ENCODE measurements at regions not wholly inside any gene's neighbourhood (a gene's known extent, or its start where the extent isn't known, plus 50 kb on each side); places are given as distances from the start of the nearest gene placed in this dataset.

- H3K36me3 ChIP-seq (replicated peaks; ENCODE audit: insufficient read depth, low read depth): no peaks in the 10 kb centered on the region
- no peaks in the 10 kb centered on the region for H3K9me2 ChIP-seq (replicated peaks; ENCODE audit: insufficient read depth)
- H4K20me1 ChIP-seq (ENCODE audit: insufficient read depth, poor library complexity, severe bottlenecking): no peaks in the 10 kb centered on the region
- H3K79me2 ChIP-seq: no peaks in the 10 kb centered on the region
- H3K27me3 ChIP-seq: no peaks in the 10 kb centered on the region
- H3K27ac ChIP-seq: no peak overlapping the region
- TF ChIP-seq CTCF (IDR thresholded peaks at IDR 0.05; ENCODE audit: poor library complexity): no peak
- no peak for TF ChIP-seq EZH2phosphoT487 (IDR thresholded peaks at IDR 0.05; ENCODE audit: low read depth, severe bottlenecking, unreplicated experiment)
- no peak for TF ChIP-seq EZH2 (IDR thresholded peaks at IDR 0.05; ENCODE audit: borderline replicate concordance)
- no peak overlapping the region for H3K4me3 ChIP-seq
- H3K4me2 ChIP-seq: no peak overlapping the region
- H3K9me3 ChIP-seq (ENCODE audit: low read depth): no peaks in the 10 kb centered on the region
- H2AFZ ChIP-seq: no peak overlapping the region
- no peaks in the 10 kb centered on the region for H3K4me1 ChIP-seq (ENCODE audit: insufficient read depth)
- no peak for DNase-seq (ENCODE audit: low spot score)
- 88% methylated on average over 2 of the region's 2 CpGs for WGBS (ENCODE audit: low lambda C conversion rate, missing lambda C conversion rate)
These were observed 67.8 kb upstream of the SERTM1 start for GRCh38 chr13:36606060-36606459.

- DNase-seq (ENCODE audit: low spot score): peak; percentile 8
- 40% methylated on average over 4 of the region's 4 CpGs for WGBS (ENCODE audit: low lambda C conversion rate, missing lambda C conversion rate)
- Histone ChIP-seq H3K27ac (no peak overlapping the region), H3K9me3 (ENCODE audit: low read depth) (no peaks in the 10 kb centered on the region), H3K79me2 (no peaks in the 10 kb centered on the region), H4K20me1 (ENCODE audit: insufficient read depth, poor library complexity, severe bottlenecking) (no peaks in the 10 kb centered on the region), H3K4me3 (no peak overlapping the region), H3K4me2 (no peak overlapping the region), H3K27me3 (no peaks in the 10 kb centered on the region), H3K9me2 (replicated peaks; ENCODE audit: insufficient read depth) (no peaks in the 10 kb centered on the region), H3K36me3 (replicated peaks; ENCODE audit: insufficient read depth, low read depth) (no peaks in the 10 kb centered on the region), H3K4me1 (ENCODE audit: insufficient read depth) (peaks cover 3% of the 10 kb centered on the region), H2AFZ (no peak overlapping the region)
- TF ChIP-seq EZH2phosphoT487 (IDR thresholded peaks at IDR 0.05; ENCODE audit: low read depth, severe bottlenecking, unreplicated experiment): no peak
- TF ChIP-seq CTCF (IDR thresholded peaks at IDR 0.05; ENCODE audit: poor library complexity): no peak
- no peak for TF ChIP-seq EZH2 (IDR thresholded peaks at IDR 0.05; ENCODE audit: borderline replicate concordance)
These were observed 65.3 kb upstream of the SERTM1 start for GRCh38 chr13:36608474-36608873.

GRCh38 chr13:36612230-36612629 is 61.6 kb upstream of the SERTM1 start:
- no peaks in the 10 kb centered on the region for H3K9me2 ChIP-seq (replicated peaks; ENCODE audit: insufficient read depth)
- no peaks in the 10 kb centered on the region for H3K27me3 ChIP-seq
- no peak for DNase-seq (ENCODE audit: low spot score)
- H3K27ac ChIP-seq: no peak overlapping the region
- no peak overlapping the region for H2AFZ ChIP-seq
- no peaks in the 10 kb centered on the region for H4K20me1 ChIP-seq (ENCODE audit: insufficient read depth, poor library complexity, severe bottlenecking)
- H3K79me2 ChIP-seq: no peaks in the 10 kb centered on the region
- H3K36me3 ChIP-seq (replicated peaks; ENCODE audit: insufficient read depth, low read depth): no peaks in the 10 kb centered on the region
- TF ChIP-seq EZH2phosphoT487 (IDR thresholded peaks at IDR 0.05; ENCODE audit: low read depth, severe bottlenecking, unreplicated experiment): no peak
- no peak for TF ChIP-seq EZH2 (IDR thresholded peaks at IDR 0.05; ENCODE audit: borderline replicate concordance)
- TF ChIP-seq CTCF (IDR thresholded peaks at IDR 0.05; ENCODE audit: poor library complexity): no peak
- no peaks in the 10 kb centered on the region for H3K9me3 ChIP-seq (ENCODE audit: low read depth)
- peaks cover 3% of the 10 kb centered on the region for H3K4me1 ChIP-seq (ENCODE audit: insufficient read depth)
- no peak overlapping the region for H3K4me2 ChIP-seq
- no peak overlapping the region for H3K4me3 ChIP-seq
- 60% methylated on average over 4 of the region's 4 CpGs for WGBS (ENCODE audit: low lambda C conversion rate, missing lambda C conversion rate)

GRCh38 chr13:36616706-36617105 is 57.1 kb upstream of the SERTM1 start:
- no peaks in the 10 kb centered on the region for H3K27me3 ChIP-seq
- H3K36me3 ChIP-seq (replicated peaks; ENCODE audit: insufficient read depth, low read depth): no peaks in the 10 kb centered on the region
- no peak overlapping the region for H3K4me2 ChIP-seq
- H3K9me3 ChIP-seq (ENCODE audit: low read depth): no peaks in the 10 kb centered on the region
- H4K20me1 ChIP-seq (ENCODE audit: insufficient read depth, poor library complexity, severe bottlenecking): no peaks in the 10 kb centered on the region
- no peak for DNase-seq (ENCODE audit: low spot score)
- no peak overlapping the region for H3K27ac ChIP-seq
- H3K4me3 ChIP-seq: no peak overlapping the region
- no peak overlapping the region for H2AFZ ChIP-seq
- no peak for TF ChIP-seq EZH2 (IDR thresholded peaks at IDR 0.05; ENCODE audit: borderline replicate concordance)
- TF ChIP-seq EZH2phosphoT487 (IDR thresholded peaks at IDR 0.05; ENCODE audit: low read depth, severe bottlenecking, unreplicated experiment): no peak
- TF ChIP-seq CTCF (IDR thresholded peaks at IDR 0.05; ENCODE audit: poor library complexity): no peak
- H3K9me2 ChIP-seq (replicated peaks; ENCODE audit: insufficient read depth): no peaks in the 10 kb centered on the region
- H3K79me2 ChIP-seq: no peaks in the 10 kb centered on the region
- H3K4me1 ChIP-seq (ENCODE audit: insufficient read depth): peaks cover 3% of the 10 kb centered on the region
- 95% methylated on average over 1 of the region's 1 CpG for WGBS (ENCODE audit: low lambda C conversion rate, missing lambda C conversion rate)
